NCI-H1436 (cell line): ENCODE measurements at regions not wholly inside any gene's neighbourhood (a gene's known extent, or its start where the extent isn't known, plus 50 kb on each side); places are given as distances from the start of the nearest gene placed in this dataset.

Experiments used
- DNase-seq: peaks from one replicate; lab custom pipeline; 2025; lab: John Stamatoyannopoulos, UW

GRCh38 chr12:114981036-114981435 is 297.1 kb upstream of the TBX3 start:
- no peak for DNase-seq

- no peak for DNase-seq
Measured at GRCh38 chr12:114976959-114977358, 293.0 kb upstream of the TBX3 start.

GRCh38 chr12:114976372-114976771 is 292.4 kb upstream of the TBX3 start:
- no peak for DNase-seq

- no peak for DNase-seq
Measured at GRCh38 chr12:114975640-114976310, 291.8 kb upstream of the TBX3 start.

GRCh38 chr12:114974826-114975639 is 291.1 kb upstream of the TBX3 start:
- no peak for DNase-seq

- DNase-seq: no peak
Measured at GRCh38 chr12:114974333-114974732, 290.4 kb upstream of the TBX3 start.

- no peak for DNase-seq
Measured at GRCh38 chr12:114968727-114969126, 284.8 kb upstream of the TBX3 start.

GRCh38 chr12:114967151-114967550 is 283.2 kb upstream of the TBX3 start:
- DNase-seq: no peak

- no peak for DNase-seq
Measured at GRCh38 chr12:114964841-114965240, 280.9 kb upstream of the TBX3 start.

- DNase-seq: no peak
Measured at GRCh38 chr12:114963846-114964245, 279.9 kb upstream of the TBX3 start.

GRCh38 chr12:114961491-114961890 is 277.5 kb upstream of the TBX3 start:
- no peak for DNase-seq

- no peak for DNase-seq
Measured at GRCh38 chr12:114958538-114958937, 274.6 kb upstream of the TBX3 start.

- no peak for DNase-seq
Measured at GRCh38 chr12:114957225-114957624, 273.2 kb upstream of the TBX3 start.

- no peak for DNase-seq
Measured at GRCh38 chr12:114955414-114956014, 271.5 kb upstream of the TBX3 start.

GRCh38 chr12:114954511-114955055 is 270.6 kb upstream of the TBX3 start:
- DNase-seq: no peak

GRCh38 chr12:114952573-114953271 is 268.7 kb upstream of the TBX3 start:
- DNase-seq: no peak

- DNase-seq: no peak
Measured at GRCh38 chr12:114949058-114949820, 265.3 kb upstream of the TBX3 start.

GRCh38 chr12:114945351-114945750 is 261.4 kb upstream of the TBX3 start:
- DNase-seq: no peak

GRCh38 chr12:114944736-114945135 is 260.8 kb upstream of the TBX3 start:
- no peak for DNase-seq

- DNase-seq: no peak
Measured at GRCh38 chr12:114943601-114944000, 259.6 kb upstream of the TBX3 start.

GRCh38 chr12:114938487-114939210 is 254.7 kb upstream of the TBX3 start:
- no peak for DNase-seq
